ENCODE measurements at regions not wholly inside any gene's neighbourhood (a gene's known extent, or its start where the extent isn't known, plus 50 kb on each side); places are given as distances from the start of the nearest gene placed in this dataset.

DNA sequence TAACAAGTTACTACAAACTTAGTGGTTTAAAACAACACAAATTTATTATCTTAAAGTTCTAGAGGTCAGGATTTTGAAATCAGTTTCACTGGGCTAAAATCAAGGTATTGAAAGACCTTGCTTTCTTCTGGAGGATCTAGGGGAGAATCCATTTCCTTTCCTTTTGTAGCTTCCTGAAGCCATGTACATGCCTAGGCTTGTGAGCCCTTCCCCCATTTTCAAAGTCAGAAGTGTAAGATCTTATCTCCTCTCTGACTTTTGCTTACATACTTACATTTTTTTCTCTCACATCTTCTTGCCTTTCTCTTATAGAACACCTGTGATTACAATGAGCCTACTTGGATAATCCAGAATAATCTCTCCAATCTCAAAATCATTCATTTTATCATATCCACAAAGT lies 78.7 kb upstream of the MBOAT2 start:
- DNase-seq (ENCODE audit: low read depth) = no peak

DNA sequence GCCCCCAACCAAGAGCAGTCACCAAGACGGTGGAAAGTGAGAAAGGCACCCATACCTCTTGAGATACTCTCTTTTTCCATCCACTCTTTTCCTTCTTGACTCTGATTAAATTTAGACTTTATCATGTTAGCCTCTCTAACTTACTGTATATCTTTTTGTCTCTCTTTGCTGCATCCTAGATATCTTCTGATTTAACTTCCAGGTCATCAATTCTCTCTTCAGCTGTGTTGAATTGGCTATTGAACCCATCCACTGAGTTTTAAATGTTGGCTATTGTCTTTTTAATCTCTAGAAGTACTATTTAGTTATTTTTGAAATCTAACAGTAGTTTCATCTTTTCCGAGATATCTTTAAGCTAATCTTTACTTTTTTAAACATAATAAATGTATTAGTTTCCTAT lies 78.3 kb upstream of the MBOAT2 start:
- DNase-seq (ENCODE audit: low read depth) = no peak

GRCh38 chr2:9078405-9078804 lies 74.9 kb upstream of the MBOAT2 start:
- DNase-seq (ENCODE audit: low read depth) = no peak

- DNase-seq (ENCODE audit: low read depth) = no peak
These were observed 74.2 kb upstream of the MBOAT2 start for GRCh38 chr2:9077691-9078090.

DNA sequence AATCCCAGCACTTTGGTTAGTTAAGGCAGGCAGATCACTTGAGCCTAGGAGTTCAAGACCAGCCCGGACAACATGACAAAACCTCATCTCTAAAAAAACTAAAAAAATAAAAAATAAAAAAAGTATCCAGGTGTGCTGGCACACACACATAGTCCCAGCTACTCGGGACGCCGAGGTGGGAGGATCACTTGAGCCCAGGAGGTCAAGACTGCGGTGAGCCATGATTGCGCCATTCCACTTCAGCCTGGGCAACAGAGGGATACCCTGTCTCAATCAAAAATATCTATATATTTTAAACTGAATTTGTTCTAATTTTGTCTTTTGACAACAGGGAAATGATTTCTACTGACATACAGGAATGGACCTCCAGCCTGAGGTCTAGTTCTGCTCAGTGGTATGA lies 73.3 kb upstream of the MBOAT2 start:
- no peak for DNase-seq (ENCODE audit: low read depth)

- no peak for DNase-seq (ENCODE audit: low read depth)
These were observed 72.7 kb upstream of the MBOAT2 start for GRCh38 chr2:9076210-9076609.

- no peak for DNase-seq (ENCODE audit: low read depth)
These were observed 71.4 kb upstream of the MBOAT2 start for GRCh38 chr2:9074930-9075329.

DNA sequence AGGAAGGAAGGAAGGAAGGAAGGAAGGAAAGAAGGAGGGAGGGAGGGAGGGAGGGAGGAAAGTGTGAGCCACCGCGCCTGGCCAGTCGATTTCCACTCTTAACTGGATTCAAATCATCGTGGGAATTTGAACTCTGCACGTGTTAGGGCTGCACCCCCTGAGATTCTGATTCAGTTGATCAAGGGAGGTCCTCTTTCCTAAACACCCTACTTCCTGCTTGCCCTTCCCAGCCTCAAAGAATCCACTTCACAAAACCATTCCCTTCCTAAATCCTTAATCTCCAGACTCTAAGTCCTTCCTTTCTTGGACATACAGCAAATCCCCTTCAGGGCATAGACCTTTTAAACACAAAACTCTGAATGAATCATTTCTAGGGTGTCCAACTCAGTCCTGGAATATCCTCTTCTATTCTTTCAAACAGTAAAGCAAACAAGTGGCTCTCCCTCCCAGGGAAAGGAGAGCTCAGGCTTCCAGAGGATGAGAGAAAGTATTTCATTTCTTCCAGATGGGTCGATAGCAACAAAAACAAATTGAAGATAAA lies 68.2 kb upstream of the MBOAT2 start:
- no peak for DNase-seq (ENCODE audit: low read depth)

DNA sequence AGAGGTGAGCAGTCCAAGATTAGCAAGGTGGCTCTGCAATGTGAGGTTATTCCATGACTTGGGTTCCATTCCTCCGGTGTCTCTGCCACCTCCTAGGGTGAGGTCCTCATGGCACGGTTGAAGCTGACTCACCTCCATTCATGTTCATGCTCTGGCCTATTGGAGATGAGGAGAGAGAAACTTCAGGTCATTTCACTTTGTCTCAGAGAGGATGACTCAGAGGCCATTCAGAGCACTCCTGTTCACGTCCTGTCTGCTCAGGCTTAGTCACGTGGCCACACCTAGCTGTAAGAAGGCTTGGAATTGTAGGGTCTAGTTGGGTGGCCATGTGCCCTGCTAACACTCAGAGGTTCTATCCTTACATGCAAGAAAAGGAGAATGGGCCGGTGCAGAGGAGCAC lies 67.5 kb upstream of the MBOAT2 start:
- no peak for DNase-seq (ENCODE audit: low read depth)

- DNase-seq (ENCODE audit: low read depth) = no peak
These were observed 66.1 kb upstream of the MBOAT2 start for GRCh38 chr2:9069543-9069942.

DNA sequence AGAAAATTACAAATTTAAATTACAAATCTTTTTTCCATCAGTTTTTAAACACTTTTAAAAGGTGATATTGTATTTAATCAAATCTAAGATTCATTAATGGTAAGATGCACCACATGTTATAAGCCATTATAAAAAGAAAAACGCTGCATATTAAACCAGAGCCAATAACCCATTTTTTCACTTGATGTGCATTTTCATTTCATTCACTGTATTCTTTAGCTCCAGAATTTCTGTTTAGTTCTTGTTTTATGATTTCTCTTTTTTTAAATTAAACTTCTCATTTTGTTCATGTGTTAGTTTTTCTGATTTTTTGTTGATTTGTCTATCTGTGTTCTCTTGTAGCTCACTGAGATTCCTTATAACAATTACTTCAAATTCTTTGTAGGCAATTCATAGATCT lies 62.4 kb upstream of the MBOAT2 start:
- DNase-seq (ENCODE audit: low read depth) = no peak

DNA sequence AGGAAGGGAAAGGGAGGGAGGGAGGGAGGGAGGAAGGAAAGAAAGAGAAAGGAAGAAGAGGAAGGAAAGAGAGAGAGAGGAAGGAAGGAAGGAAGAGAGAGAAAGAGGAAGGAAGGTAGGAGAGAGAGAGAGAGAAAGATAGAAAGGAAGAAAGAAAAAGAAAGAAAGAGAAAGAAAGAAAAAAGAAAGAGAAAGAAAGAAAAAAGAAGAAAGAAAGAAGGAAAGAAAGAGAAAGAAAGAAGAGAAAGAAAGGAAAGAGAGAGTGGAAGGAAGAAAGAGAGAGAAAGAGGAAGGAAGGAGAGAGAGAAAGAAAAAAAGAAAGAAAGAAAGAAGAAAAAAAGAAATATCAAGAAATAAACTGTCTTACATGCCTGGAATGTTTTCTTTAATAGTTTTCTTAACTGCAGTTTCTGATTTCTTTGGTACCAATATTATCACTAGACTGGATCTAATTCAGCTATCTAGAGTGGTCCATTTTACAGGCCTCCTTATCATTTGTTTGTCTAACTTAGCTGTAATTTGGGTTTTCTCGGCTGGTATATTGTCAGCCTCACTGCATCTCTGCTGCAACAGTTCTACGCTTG lies 59.6 kb upstream of the MBOAT2 start:
- no peak for DNase-seq (ENCODE audit: low read depth)

- no peak for DNase-seq (ENCODE audit: low read depth)
These were observed 57.3 kb upstream of the MBOAT2 start for GRCh38 chr2:9060819-9061218.

DNA sequence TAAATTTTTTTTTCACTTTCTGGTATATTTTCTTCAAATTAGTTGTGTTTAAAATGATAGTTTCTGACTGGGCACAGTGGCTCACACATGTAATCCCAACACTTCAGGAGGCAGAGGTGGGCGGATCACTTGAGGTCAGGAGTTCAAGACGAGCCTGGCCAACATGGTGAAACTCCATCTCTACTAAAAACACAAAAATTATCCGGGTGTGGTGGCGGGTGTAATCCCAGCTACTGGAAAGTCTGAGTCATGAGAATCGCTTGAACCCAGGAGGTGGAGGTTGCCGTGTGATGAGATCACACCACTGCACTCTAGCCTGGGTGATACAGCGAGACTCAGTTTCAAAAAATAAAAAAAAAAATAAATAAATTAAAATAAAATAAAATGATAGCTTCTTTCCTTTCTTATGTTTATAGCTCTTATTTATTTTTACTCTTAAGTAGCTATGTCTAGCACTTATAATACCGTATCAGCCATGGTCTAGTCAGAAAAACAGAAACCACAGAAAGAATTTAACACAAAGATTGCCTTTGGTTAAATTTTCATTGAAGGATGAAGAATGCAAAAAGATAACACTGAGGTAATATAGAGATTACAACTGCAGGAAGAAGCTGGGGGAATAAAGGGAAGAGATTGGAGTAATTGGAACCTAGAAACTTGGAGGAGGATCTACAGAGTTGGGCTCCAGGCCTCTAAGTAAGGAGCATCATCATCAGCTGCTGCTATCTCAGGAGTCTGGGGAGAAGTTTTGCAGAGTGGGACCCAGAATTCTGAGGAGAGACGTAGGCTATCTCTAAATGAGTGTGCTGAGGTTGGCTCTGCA lies 54.7 kb upstream of the MBOAT2 start:
- no peak for DNase-seq (ENCODE audit: low read depth)

DNA sequence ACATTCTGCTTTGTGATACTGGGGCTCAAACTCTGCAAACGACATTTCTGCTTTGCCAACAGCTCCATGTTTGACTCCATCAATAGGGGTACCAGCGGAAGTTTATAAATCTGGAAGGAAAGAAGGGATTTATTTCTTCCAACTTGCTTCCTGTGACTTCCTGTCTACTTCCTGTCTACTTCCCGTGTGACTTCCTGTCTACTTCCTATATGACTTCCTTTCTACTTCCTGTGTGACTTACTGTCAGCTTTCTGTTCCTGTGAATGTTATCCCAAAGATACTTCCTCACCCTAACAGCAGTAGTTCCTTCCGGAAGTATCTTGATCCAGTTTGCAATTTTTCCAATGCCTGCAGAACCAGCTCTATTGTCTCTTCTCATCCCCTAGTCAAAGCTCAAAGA lies 52.0 kb upstream of the MBOAT2 start:
- DNase-seq (ENCODE audit: low read depth) = no peak

- no peak for DNase-seq (ENCODE audit: low read depth)
These were observed 50.0 kb upstream of the MBOAT2 start for GRCh38 chr2:9053534-9053931.

Measured in activated gamma-delta T cell treated with anti-CD3 and anti-CD28 coated beads, Interleukin-2, amount 50 U/mL, for 16 hours (primary cell).